ENCODE measurements at regions not wholly inside any gene's neighbourhood (a gene's known extent, or its start where the extent isn't known, plus 50 kb on each side); places are given as distances from the start of the nearest gene placed in this dataset.

DNA sequence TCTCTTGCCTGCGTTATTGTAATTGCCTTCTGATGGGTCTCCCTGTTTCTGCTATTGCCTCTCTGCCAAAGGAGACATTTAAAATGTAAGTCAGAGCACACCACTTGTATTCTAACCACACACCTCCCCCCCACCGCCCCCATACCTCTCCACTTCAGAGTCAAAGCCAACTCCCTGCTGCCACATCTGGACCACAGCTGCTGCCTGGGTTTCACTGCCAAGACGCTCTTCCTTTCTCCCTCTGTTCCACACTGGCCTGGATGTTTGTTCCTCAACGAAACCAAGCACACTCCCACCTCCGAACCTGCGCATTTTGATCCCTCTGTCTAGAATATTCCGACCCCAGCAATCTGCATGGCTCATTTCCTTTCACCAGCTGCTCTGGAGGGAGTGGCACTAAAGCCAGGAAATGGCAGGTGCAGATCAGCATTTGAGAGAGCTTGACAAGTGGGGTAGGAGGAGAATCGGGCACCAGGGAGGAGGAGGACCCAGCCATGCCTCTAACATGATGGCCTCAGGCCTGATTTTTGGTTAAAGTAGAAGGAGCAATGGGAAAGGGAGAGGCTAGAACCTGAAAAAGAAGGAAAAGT is 92.4 kb upstream of the HS3ST2 start:
- H2AK5ac ChIP-seq (ENCODE audit: low read depth, low read length): no peak overlapping the region
- intact Hi-C loops (cut with micrococcal nuclease) (no loop called here), in situ Hi-C loops (cut with MboI; ENCODE audit: low sequenced_read_pairs) (no loop called here), dilution Hi-C loops (cut with HindIII; ENCODE audit: low sequenced_read_pairs, unreplicated experiment) (no loop called here)
- H3K4me1 ChIP-seq (ENCODE audit: control insufficient read depth, insufficient read depth, low read length): no peaks in the 10 kb centered on the region
- no peak overlapping the region for H3K4ac ChIP-seq (ENCODE audit: low read depth, low read length)
- no peak overlapping the region for H2BK20ac ChIP-seq (ENCODE audit: low read depth, low read length)
- H3K9me1 ChIP-seq (ENCODE audit: insufficient read depth, low read length): no peaks in the 10 kb centered on the region
- no peak overlapping the region for H2BK15ac ChIP-seq (ENCODE audit: low read depth, low read length)
- no TSS peak for BruUV-seq (replicated peaks)
- H3K9me3 ChIP-seq (ENCODE audit: control insufficient read depth, insufficient read depth, low read length): peaks cover 1% of the 10 kb centered on the region; the same call in 1 of the 2 replicates
- no peak overlapping the region for H2BK120ac ChIP-seq (ENCODE audit: low read depth, low read length)
- H4K5ac ChIP-seq (ENCODE audit: low read depth, low read length): no peak overlapping the region
- H3K18ac ChIP-seq (ENCODE audit: low read depth, low read length): no peak overlapping the region
- H4K91ac ChIP-seq (ENCODE audit: insufficient read depth, low read depth, low read length): no peak overlapping the region
- H2AFZ ChIP-seq (replicated peaks; ENCODE audit: low read length, poor library complexity): no peak overlapping the region
- H3K23ac ChIP-seq (ENCODE audit: low read depth, low read length): no peak overlapping the region
- 35% methylated on average over 2 of the region's 8 CpGs; no CpG with 5 or more reads in 1 of the 2 experiments for WGBS, 2 experiments (ENCODE audit: extremely low coverage in 2 of 2, insufficient read length in 1 of 2)
- H4K20me1 ChIP-seq (ENCODE audit: insufficient read depth, low read length): no peaks in the 10 kb centered on the region
- H3K4me2 ChIP-seq (ENCODE audit: low read depth, low read length): no peak overlapping the region
- H3K27me3 ChIP-seq (ENCODE audit: control insufficient read depth, insufficient read depth, low read length): no peaks in the 10 kb centered on the region
- no peak overlapping the region for H3K9ac ChIP-seq (ENCODE audit: low read depth, low read length)
- ChIA-PET CTCF (no interaction called here), POLR2A (ENCODE audit: unreplicated experiment) (no interaction called here)
- TF ChIP-seq FOS (IDR thresholded peaks at IDR 0.05; ENCODE audit: low read depth, low read length) (no peak), RFX5 (IDR thresholded peaks at IDR 0.05; ENCODE audit: low read depth, low read length) (no peak), CHD1 (IDR thresholded peaks at IDR 0.05; ENCODE audit: low read depth, low read length) (no peak), RCOR1 (IDR thresholded peaks at IDR 0.05; ENCODE audit: insufficient replicate concordance, low read length) (no peak), POLR2A (IDR thresholded peaks at IDR 0.05; ENCODE audit: low read depth, low read length) (no peak), MXI1 (IDR thresholded peaks at IDR 0.05; ENCODE audit: borderline replicate concordance, low read depth, low read length) (no peak), NFE2L2 (IDR thresholded peaks at IDR 0.05; ENCODE audit: low read depth, low read length) (no peak), MAFK (IDR thresholded peaks at IDR 0.05; ENCODE audit: low read depth, low read length) (no peak), CEBPB (IDR thresholded peaks at IDR 0.05; ENCODE audit: low read depth, low read length) (no peak), RAD21 (IDR thresholded peaks at IDR 0.05; ENCODE audit: low read length) (no peak), BHLHE40 (IDR thresholded peaks at IDR 0.05; ENCODE audit: low read depth, low read length) (no peak), SMC3 (IDR thresholded peaks at IDR 0.05; ENCODE audit: low read depth, low read length) (no peak)
- TF ChIP-seq, protein P1, sequence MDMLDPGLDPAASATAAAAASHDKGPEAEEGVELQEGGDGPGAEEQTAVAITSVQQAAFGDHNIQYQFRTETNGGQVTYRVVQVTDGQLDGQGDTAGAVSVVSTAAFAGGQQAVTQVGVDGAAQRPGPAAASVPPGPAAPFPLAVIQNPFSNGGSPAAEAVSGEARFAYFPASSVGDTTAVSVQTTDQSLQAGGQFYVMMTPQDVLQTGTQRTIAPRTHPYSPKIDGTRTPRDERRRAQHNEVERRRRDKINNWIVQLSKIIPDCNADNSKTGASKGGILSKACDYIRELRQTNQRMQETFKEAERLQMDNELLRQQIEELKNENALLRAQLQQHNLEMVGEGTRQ (IDR thresholded peaks at IDR 0.05; ENCODE audit: low read depth, low read length): no peak
- TF ChIP-seq, protein P2, sequence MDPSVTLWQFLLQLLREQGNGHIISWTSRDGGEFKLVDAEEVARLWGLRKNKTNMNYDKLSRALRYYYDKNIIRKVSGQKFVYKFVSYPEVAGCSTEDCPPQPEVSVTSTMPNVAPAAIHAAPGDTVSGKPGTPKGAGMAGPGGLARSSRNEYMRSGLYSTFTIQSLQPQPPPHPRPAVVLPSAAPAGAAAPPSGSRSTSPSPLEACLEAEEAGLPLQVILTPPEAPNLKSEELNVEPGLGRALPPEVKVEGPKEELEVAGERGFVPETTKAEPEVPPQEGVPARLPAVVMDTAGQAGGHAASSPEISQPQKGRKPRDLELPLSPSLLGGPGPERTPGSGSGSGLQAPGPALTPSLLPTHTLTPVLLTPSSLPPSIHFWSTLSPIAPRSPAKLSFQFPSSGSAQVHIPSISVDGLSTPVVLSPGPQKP (IDR thresholded peaks at IDR 0.05; ENCODE audit: borderline replicate concordance, low read depth, low read length): no peak
- TF ChIP-seq, protein P3, sequence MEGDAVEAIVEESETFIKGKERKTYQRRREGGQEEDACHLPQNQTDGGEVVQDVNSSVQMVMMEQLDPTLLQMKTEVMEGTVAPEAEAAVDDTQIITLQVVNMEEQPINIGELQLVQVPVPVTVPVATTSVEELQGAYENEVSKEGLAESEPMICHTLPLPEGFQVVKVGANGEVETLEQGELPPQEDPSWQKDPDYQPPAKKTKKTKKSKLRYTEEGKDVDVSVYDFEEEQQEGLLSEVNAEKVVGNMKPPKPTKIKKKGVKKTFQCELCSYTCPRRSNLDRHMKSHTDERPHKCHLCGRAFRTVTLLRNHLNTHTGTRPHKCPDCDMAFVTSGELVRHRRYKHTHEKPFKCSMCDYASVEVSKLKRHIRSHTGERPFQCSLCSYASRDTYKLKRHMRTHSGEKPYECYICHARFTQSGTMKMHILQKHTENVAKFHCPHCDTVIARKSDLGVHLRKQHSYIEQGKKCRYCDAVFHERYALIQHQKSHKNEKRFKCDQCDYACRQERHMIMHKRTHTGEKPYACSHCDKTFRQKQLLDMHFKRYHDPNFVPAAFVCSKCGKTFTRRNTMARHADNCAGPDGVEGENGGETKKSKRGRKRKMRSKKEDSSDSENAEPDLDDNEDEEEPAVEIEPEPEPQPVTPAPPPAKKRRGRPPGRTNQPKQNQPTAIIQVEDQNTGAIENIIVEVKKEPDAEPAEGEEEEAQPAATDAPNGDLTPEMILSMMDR (conservative IDR thresholded peaks at IDR 0.05; ENCODE audit: low read depth, low read length): no peak
- no peak overlapping the region for H3K14ac ChIP-seq (replicated peaks; ENCODE audit: low read depth, low read length)
- ATAC-seq (ENCODE audit: low read depth): no peak
- no peak overlapping the region for H2AK9ac ChIP-seq (replicated peaks; ENCODE audit: low read depth, low read length, poor library complexity)
- no peak overlapping the region for H4K8ac ChIP-seq (ENCODE audit: low read depth in 2 of 2, low read length in 2 of 2)
- H3K4me3 ChIP-seq (ENCODE audit: insufficient read depth, low read depth, low read length): no peak overlapping the region
- no peaks in the 10 kb centered on the region for H3K79me1 ChIP-seq (ENCODE audit: low read depth in 1 of 2, low read length in 2 of 2)
- no peak overlapping the region for H3K56ac ChIP-seq (ENCODE audit: extremely low read depth, insufficient read depth, low read length)
- H2BK5ac ChIP-seq (ENCODE audit: low read depth, low read length, poor library complexity, severe bottlenecking): no peak overlapping the region
- H3K36me3 ChIP-seq (ENCODE audit: control insufficient read depth, insufficient read depth, low read length): no peaks in the 10 kb centered on the region
- H3K27ac ChIP-seq (ENCODE audit: insufficient read depth, low read length): no peak overlapping the region
- DNase-seq: no peak
